HCT116 (cell line): ENCODE measurements at regions not wholly inside any gene's neighbourhood (a gene's known extent, or its start where the extent isn't known, plus 50 kb on each side); places are given as distances from the start of the nearest gene placed in this dataset.
"Not testable (repeated sequence)": the region's sequence is repeated elsewhere in the genome, so short reads cannot be mapped to it uniquely, and the experiment has no call there.

ENCODE experiments used
- ATAC-seq: fragments of 200-7000 bp; cut with Tn5 transposase; 2 replicates; pipeline ENCODE4 v1.9.1; 2020; ENCODE audit warnings: mild to moderate bottlenecking, moderate library complexity
- BruUV-seq: library from RNA; stranded (reverse); fragments of 400-500 nt; replicated peaks from 2 replicates; lab custom pipeline; 2021; lab: Mats Ljungman, UMichigan
- CTCF ChIA-PET: fragments of 300-600 bp; sonication (Branson Sonifier 250); formaldehyde crosslinking; loops from one replicate; lab custom pipeline; 2021; ENCODE audit warnings: antibody characterized with exemption; lab: Charles Lee
- POLR2A ChIA-PET: fragments of 300-600, 350-600 bp; sonication (Branson Sonifier 250); formaldehyde crosslinking; loops from one replicate; lab custom pipeline; 2021; ENCODE audit warnings: antibody characterized with exemption; lab: Charles Lee
- RAD21 ChIA-PET, 2 experiments: fragments of 300-600 bp; sonication (Branson Sonifier 250); formaldehyde crosslinking; loops; one replicate each; lab custom pipeline; 2023; ENCODE audit warnings: low total read pairs in 2 of 2; ENCODE audit not compliant: uncharacterized antibody in 2 of 2, unreplicated experiment in 2 of 2, low non-redundant PET in 1 of 2; lab: Charles Lee
- DNase-seq: peaks from one replicate; pipeline ENCODE4 v3.0.0-alpha.2; 2010; ENCODE audit warnings: low read depth, low spot score
- H2AFZ ChIP-seq: fragments of 200-600 bp; shearing (Covaris generic), sonication (generic); 2 replicates; pipeline ENCODE4 v1.6.1; 2017; ENCODE audit warnings: low read depth, mixed run types, mixed read lengths, antibody characterized with exemption, low read length; ENCODE audit not compliant: poor library complexity, severe bottlenecking
- H3K27ac ChIP-seq: 2 replicates; pipeline ENCODE4 v1.5.1; 2012; ENCODE audit warnings: low read depth, low read length
- H3K27me3 ChIP-seq: fragments of 200-600 bp; sonication (generic); 2 replicates; pipeline ENCODE4 v1.6.1; 2016; ENCODE audit warnings: mixed run types, low read length, mixed read lengths; ENCODE audit not compliant: insufficient read depth
- H3K36me3 ChIP-seq, 2 experiments: fragments of 200-500 bp in 1 of 2; fragments of 200-600 bp in 1 of 2; sonication (Bioruptor generic) in 1 of 2; sonication (generic) in 1 of 2; 2 replicates each; pipeline versions ENCODE4 v1.5.1 to v1.6.1; 2014 to 2016; ENCODE audit warnings: low read length in 2 of 2, inconsistent platforms in 1 of 2, mixed read lengths in 1 of 2, mixed run types in 1 of 2; ENCODE audit not compliant: insufficient read depth in 2 of 2, control insufficient read depth in 1 of 2
- H3K4me1 ChIP-seq, 2 experiments: fragments of 200-600 bp in 1 of 2; sonication (generic) in 1 of 2; 2 replicates each; pipeline versions ENCODE4 v1.5.1 to v1.6.1; 2012 to 2017; ENCODE audit warnings: low read length in 2 of 2, inconsistent platforms in 1 of 2, mild to moderate bottlenecking in 1 of 2, mixed read lengths in 1 of 2, mixed run types in 1 of 2, moderate library complexity in 1 of 2; ENCODE audit not compliant: insufficient read depth in 2 of 2, control insufficient read depth in 1 of 2
- H3K4me2 ChIP-seq: fragments of 200-600 bp; sonication (generic); 2 replicates; pipeline ENCODE4 v1.6.1; 2017; ENCODE audit warnings: mixed run types, low read length, mixed read lengths
- H3K4me3 ChIP-seq, 2 experiments: fragments of 200-600 bp in 1 of 2; sonication (generic) in 1 of 2; replicated peaks in 1 of 2; 2 replicates each; pipeline ENCODE4 v1.5.1; 2011 to 2016; ENCODE audit warnings: low read length in 2 of 2, control low read depth in 1 of 2, low read depth in 1 of 2, mild to moderate bottlenecking in 1 of 2, mixed read lengths in 1 of 2, mixed run types in 1 of 2
- H3K79me2 ChIP-seq: fragments of 200-600 bp; sonication (generic); 2 replicates; pipeline ENCODE4 v1.6.1; 2017; ENCODE audit warnings: mild to moderate bottlenecking, mixed run types, low read length, moderate library complexity, mixed read lengths; ENCODE audit not compliant: insufficient read depth
- H3K9ac ChIP-seq: fragments of 200-600 bp; sonication (generic); 2 replicates; pipeline ENCODE4 v1.6.1; 2016; ENCODE audit warnings: low read length, mixed read lengths
- H3K9me2 ChIP-seq: fragments of 200-600 bp; sonication (generic), shearing (Covaris generic); 2 replicates; pipeline ENCODE4 v1.6.1; 2017; ENCODE audit warnings: mixed run types, mild to moderate bottlenecking, moderate library complexity; ENCODE audit not compliant: insufficient read depth
- H3K9me3 ChIP-seq, 2 experiments: fragments of 200-500 bp in 1 of 2; fragments of 200-600 bp in 1 of 2; sonication (Bioruptor generic) in 1 of 2; sonication (generic) in 1 of 2; 2 replicates each; pipeline ENCODE4 v1.6.1; 2014 to 2017; ENCODE audit warnings: low read length in 2 of 2, mixed read lengths in 2 of 2, inconsistent platforms in 1 of 2, low read depth in 1 of 2, mild to moderate bottlenecking in 1 of 2, mixed run types in 1 of 2, moderate library complexity in 1 of 2; ENCODE audit not compliant: control insufficient read depth in 1 of 2, insufficient read depth in 1 of 2
- H4K20me1 ChIP-seq: fragments of 200-600 bp; sonication (generic), shearing (Covaris generic); 2 replicates; pipeline ENCODE4 v1.6.1; 2017; ENCODE audit warnings: mixed run types, mild to moderate bottlenecking, moderate library complexity; ENCODE audit not compliant: insufficient read depth
- REST ChIP-seq: IDR thresholded peaks from 2 replicates; pipeline ENCODE4 v1.6.1; 2012; ENCODE audit warnings: low read depth
- ZFX ChIP-seq: fragments of 450-650 bp; IDR thresholded peaks from 2 replicates; pipeline ENCODE4 v1.6.1; 2017
- intact Hi-C: fragments of 100-400 bp; cut with micrococcal nuclease; formaldehyde crosslinking; loops from 2 replicates; pipeline ENCODE4 v1.10.0; 2022

GRCh38 chr7:140260352-140261104 lies 83.7 kb upstream of the KDM7A start (continued):
- TF ChIP-seq ZFX, result no peak
- no peak for TF ChIP-seq REST

- H3K36me3 ChIP-seq, POLR2A ChIA-PET, H3K79me2 ChIP-seq, H3K27me3 ChIP-seq, intact Hi-C loops, DNase-seq, RAD21 ChIA-PET, H2AFZ ChIP-seq, H3K9me3 ChIP-seq, BruUV-seq, H3K4me1 ChIP-seq, H3K9ac ChIP-seq, H3K9me2 ChIP-seq, ATAC-seq, H4K20me1 ChIP-seq, H3K27ac ChIP-seq, CTCF ChIA-PET, H3K4me2 ChIP-seq, H3K4me3 ChIP-seq: not testable (repeated sequence)
Measured at GRCh38 chr7:140257278-140257677, 80.5 kb upstream of the KDM7A start.

DNA sequence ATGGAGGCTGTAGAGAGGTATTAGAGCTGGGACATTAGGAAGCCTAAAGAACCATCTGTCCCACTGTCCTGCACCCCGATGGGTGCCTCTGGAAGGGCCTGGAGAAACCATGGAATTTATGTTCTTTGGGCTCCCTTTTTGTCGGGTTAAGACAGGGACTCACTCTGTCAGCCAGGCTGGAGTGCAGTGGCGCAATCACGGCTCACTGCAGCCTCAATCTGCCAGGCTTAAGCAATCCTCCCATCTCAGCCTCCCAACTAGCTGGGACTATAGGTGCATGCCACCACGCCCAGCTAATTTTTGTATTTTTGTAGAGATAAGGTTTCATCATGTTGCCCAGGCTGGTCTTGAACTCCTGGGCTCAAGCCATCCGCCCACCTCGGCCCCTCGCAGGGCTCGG lies 78.2 kb upstream of the KDM7A start:
- RAD21 ChIA-PET, H2AFZ ChIP-seq, intact Hi-C loops, H3K79me2 ChIP-seq, DNase-seq, H3K4me2 ChIP-seq, H3K9ac ChIP-seq, H3K4me1 ChIP-seq, ATAC-seq, H3K36me3 ChIP-seq, H3K9me3 ChIP-seq, CTCF ChIA-PET, H3K4me3 ChIP-seq, POLR2A ChIA-PET, H3K27ac ChIP-seq, H3K9me2 ChIP-seq, H4K20me1 ChIP-seq, H3K27me3 ChIP-seq, BruUV-seq: not testable (repeated sequence)
